Uterus (tissue), 3 donors: ENCODE measurements at regions not wholly inside any gene's neighbourhood (a gene's known extent, or its start where the extent isn't known, plus 50 kb on each side); places are given as distances from the start of the nearest gene placed in this dataset.

Experiments used
- DNase-seq, 2 donors: peaks; one replicate each; pipeline ENCODE4 v3.0.0-alpha.2; 2019 to 2020
- H3K27ac ChIP-seq, 2 donors: fragments of 200-600 bp; sonication (generic); 1 replicate in 1 of 2; 2 replicates in 1 of 2; pipeline ENCODE4 v1.5.1; 2016 to 2018
- H3K27me3 ChIP-seq, 2 donors: fragments of 200-600 bp; sonication (generic); one replicate each; pipeline ENCODE4 v1.5.1; 2018 to 2019; ENCODE audit warnings: control low read depth in 1 of 2
- H3K36me3 ChIP-seq, 2 donors: fragments of 200-600 bp; sonication (generic); one replicate each; pipeline ENCODE4 v1.5.1; 2019; ENCODE audit warnings: control low read depth in 1 of 2
- H3K4me1 ChIP-seq, 2 donors: fragments of 200-600 bp; sonication (generic); one replicate each; pipeline ENCODE4 v1.5.1; 2018 to 2019; ENCODE audit warnings: control low read depth in 1 of 2
- H3K4me3 ChIP-seq, 2 donors: fragments of 200-600 bp; sonication (generic); 1 replicate in 1 of 2; 2 replicates in 1 of 2; pipeline ENCODE4 v1.5.1; 2018 to 2019; ENCODE audit warnings: mild to moderate bottlenecking in 1 of 2
- H3K9me3 ChIP-seq, 2 donors: fragments of 200-600 bp; sonication (generic); one replicate each; pipeline ENCODE4 v1.5.1; 2019; ENCODE audit warnings: control low read depth in 1 of 2
- POLR2A ChIP-seq, 2 donors: fragments of 450-650 bp; IDR thresholded peaks; one replicate each; pipeline ENCODE4 v1.6.1; 2016; ENCODE audit warnings: antibody characterized with exemption in 2 of 2, mild to moderate bottlenecking in 1 of 2, moderate library complexity in 1 of 2
- intact Hi-C: fragments of 100-400 bp; cut with DNase I; formaldehyde crosslinking; loops from one replicate; pipeline ENCODE4 v1.15.1; 2023; ENCODE audit warnings: low total_unique reads
- TF ChIP-seq, protein P1 (sequence below), 4 experiments: fragments of 200-600 bp in 2 of 4; fragments of 450-650 bp in 2 of 4; sonication (generic) in 2 of 4; IDR thresholded peaks; one replicate each; pipeline ENCODE4 v1.5.1; 2016 to 2019; ENCODE audit warnings: antibody characterized with exemption in 4 of 4, mild to moderate bottlenecking in 2 of 4, moderate library complexity in 1 of 4
- donor health status: DM: yes; HTN: yes; CAD: no.

DNA sequence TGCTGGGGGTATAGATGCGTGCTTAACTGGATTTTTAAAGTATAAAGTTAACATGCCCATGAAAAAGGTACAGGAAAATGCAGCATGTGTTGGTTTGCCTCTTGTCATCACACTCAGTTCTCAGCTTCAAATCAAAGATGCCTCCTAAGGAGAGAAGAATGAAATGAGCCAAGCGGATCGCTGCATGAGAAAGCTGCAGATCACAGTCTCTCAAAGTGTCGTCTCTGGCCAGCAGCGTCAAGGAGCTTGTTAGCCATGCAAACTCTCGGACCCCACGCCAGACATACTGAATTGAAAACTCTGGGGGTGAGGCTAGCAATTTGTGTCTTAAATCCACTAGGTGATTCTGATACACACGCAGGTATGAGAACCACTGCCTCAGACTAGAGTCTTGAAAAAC is 297.2 kb downstream of the AJAP1 start:
- TF ChIP-seq POLR2A (IDR thresholded peaks at IDR 0.05), result no peak
- TF ChIP-seq, protein P1, sequence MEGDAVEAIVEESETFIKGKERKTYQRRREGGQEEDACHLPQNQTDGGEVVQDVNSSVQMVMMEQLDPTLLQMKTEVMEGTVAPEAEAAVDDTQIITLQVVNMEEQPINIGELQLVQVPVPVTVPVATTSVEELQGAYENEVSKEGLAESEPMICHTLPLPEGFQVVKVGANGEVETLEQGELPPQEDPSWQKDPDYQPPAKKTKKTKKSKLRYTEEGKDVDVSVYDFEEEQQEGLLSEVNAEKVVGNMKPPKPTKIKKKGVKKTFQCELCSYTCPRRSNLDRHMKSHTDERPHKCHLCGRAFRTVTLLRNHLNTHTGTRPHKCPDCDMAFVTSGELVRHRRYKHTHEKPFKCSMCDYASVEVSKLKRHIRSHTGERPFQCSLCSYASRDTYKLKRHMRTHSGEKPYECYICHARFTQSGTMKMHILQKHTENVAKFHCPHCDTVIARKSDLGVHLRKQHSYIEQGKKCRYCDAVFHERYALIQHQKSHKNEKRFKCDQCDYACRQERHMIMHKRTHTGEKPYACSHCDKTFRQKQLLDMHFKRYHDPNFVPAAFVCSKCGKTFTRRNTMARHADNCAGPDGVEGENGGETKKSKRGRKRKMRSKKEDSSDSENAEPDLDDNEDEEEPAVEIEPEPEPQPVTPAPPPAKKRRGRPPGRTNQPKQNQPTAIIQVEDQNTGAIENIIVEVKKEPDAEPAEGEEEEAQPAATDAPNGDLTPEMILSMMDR (IDR thresholded peaks at IDR 0.05), result no peak
- DNase-seq, result no peak
- intact Hi-C loops, result no loop called here

DNA sequence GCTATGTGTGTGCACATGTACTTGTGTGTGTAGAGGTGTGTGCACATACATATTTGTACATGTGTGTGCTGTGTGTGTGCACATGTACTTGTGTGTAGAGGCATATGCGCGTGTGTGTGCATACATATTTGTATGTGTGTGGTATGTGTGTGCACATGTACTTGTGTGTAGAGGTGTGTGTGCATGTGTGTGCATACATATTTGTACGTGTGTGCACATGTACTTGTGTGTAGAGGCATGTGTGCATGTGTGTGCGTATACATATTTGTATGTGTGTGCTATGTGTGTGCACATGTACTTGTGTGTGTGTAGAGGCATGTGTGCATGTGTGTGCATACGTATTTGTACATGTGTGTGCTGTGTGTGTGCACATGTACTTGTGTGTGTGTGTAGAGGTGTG is 291.9 kb downstream of the AJAP1 start:
- TF ChIP-seq POLR2A (IDR thresholded peaks at IDR 0.05), result no peak
- TF ChIP-seq, protein P1 (IDR thresholded peaks at IDR 0.05), result no peak
- H3K4me1 ChIP-seq, result peaks cover 0 to 5% of the 10 kb centered on the region in 2 donors

More for the DNA sequence above, 297.2 kb downstream of the AJAP1 start:
- Histone ChIP-seq H3K36me3 (no peaks in the 10 kb centered on the region), H3K9me3 (no peaks in the 10 kb centered on the region), H3K4me3 (no peak overlapping the region), H3K27ac (no peak overlapping the region), H3K4me1 (no peaks in the 10 kb centered on the region), H3K27me3 (no peaks in the 10 kb centered on the region)

DNA sequence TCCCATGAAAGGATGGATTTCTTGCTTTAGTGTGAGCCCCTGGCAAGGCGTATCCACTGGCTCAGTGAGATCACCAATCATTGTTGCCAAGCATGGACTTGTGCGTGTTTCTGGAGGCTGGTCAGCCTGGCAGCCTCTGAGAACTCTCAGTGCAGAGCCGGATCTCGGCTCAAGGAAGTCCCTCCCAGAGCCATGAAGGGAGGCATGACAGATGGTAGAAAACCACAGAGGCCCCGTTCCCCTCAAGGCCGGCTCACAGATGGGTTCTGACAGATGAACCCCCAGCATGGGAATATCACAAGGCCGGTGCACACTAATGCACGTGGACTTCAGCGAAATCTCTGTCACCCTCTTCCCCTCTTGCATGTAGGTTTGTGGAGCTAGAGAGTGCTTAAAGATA is 290.5 kb downstream of the AJAP1 start:
- Histone ChIP-seq H3K4me1 (peaks cover 0 to 5% of the 10 kb centered on the region in 2 donors), H3K4me3 (no peak overlapping the region), H3K27ac (no peak overlapping the region), H3K9me3 (no peaks in the 10 kb centered on the region), H3K27me3 (no peaks in the 10 kb centered on the region), H3K36me3 (no peaks in the 10 kb centered on the region)
- intact Hi-C loops, result no loop called here
- DNase-seq, result no peak
- TF ChIP-seq POLR2A (IDR thresholded peaks at IDR 0.05), result no peak
- TF ChIP-seq, protein P1 (IDR thresholded peaks at IDR 0.05), result no peak

More for the DNA sequence above, 291.9 kb downstream of the AJAP1 start:
- no peak for DNase-seq
- intact Hi-C loops, result no loop called here
- Histone ChIP-seq H3K4me3 (no peak overlapping the region), H3K27me3 (no peaks in the 10 kb centered on the region), H3K27ac (no peak overlapping the region), H3K36me3 (no peaks in the 10 kb centered on the region), H3K9me3 (no peaks in the 10 kb centered on the region)

DNA sequence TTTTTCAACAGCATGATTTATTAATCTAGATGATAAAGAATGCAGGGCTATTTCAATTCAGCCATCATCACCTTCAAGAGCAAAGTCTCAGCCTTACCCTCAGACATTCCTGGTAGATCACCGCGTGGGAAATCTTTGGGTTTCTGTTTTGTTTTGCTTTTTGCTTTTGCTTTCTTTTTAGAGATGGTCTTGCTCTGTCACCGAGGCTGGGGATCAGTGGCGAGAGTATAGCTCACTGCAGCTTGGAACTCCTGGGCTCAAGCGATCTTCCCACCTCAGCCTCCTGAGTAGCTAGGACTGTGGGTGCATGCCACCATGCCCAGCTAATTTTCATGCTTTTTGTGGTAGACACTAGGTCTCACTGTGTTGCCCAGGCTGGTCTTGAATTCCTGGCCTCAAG is 289.7 kb downstream of the AJAP1 start:
- no peak for TF ChIP-seq POLR2A (IDR thresholded peaks at IDR 0.05)
- TF ChIP-seq, protein P1 (IDR thresholded peaks at IDR 0.05), result no peak
- Histone ChIP-seq H3K9me3 (no peaks in the 10 kb centered on the region), H3K4me3 (no peak overlapping the region), H3K27me3 (no peaks in the 10 kb centered on the region), H3K4me1 (peaks cover 0 to 5% of the 10 kb centered on the region in 2 donors), H3K36me3 (no peaks in the 10 kb centered on the region), H3K27ac (no peak overlapping the region)
- no peak for DNase-seq
- intact Hi-C loops, result no loop called here

DNA sequence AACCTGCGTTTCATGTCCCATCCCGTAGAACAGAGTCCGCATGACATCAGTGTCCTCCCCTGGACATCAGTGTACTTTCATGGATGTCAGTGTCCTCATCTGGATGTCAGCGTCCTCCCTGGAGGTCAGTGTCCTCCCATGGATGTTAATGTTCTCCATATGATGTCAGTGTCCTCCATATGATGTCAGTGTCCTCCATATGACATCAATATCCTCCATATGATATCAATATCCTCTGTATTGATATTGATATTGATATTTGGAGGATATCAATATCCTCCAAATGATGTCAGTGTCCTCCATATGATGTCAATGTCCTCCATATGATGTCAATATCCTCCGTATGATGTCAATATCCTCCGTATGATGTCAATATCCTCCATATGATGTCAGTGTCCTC is 284.9 kb downstream of the AJAP1 start:
- no peaks in the 10 kb centered on the region for H3K36me3 ChIP-seq
- no peak for DNase-seq
- H3K27me3 ChIP-seq, result no peaks in the 10 kb centered on the region
- H3K4me1 ChIP-seq, result peaks cover 0 to 5% of the 10 kb centered on the region in 2 donors
- no peak overlapping the region for H3K4me3 ChIP-seq
- no peak overlapping the region for H3K27ac ChIP-seq
- intact Hi-C loops, result no loop called here
- TF ChIP-seq POLR2A (IDR thresholded peaks at IDR 0.05), result no peak
- TF ChIP-seq, protein P1 (IDR thresholded peaks at IDR 0.05), result no peak
- H3K9me3 ChIP-seq, result no peaks in the 10 kb centered on the region
